HG03108 (cell line): ENCODE measurements at regions not wholly inside any gene's neighbourhood (a gene's known extent, or its start where the extent isn't known, plus 50 kb on each side); places are given as distances from the start of the nearest gene placed in this dataset.
"Not testable (repeated sequence)": the region's sequence is repeated elsewhere in the genome, so short reads cannot be mapped to it uniquely, and the experiment has no call there.

ENCODE experiments used
- ATAC-seq: cut with Tn5 transposase; IDR thresholded peaks from one replicate; pipeline ENCODE4 v1.9.1; 2021; ENCODE audit warnings: moderate library complexity; ENCODE audit not compliant: unreplicated experiment

DNA sequence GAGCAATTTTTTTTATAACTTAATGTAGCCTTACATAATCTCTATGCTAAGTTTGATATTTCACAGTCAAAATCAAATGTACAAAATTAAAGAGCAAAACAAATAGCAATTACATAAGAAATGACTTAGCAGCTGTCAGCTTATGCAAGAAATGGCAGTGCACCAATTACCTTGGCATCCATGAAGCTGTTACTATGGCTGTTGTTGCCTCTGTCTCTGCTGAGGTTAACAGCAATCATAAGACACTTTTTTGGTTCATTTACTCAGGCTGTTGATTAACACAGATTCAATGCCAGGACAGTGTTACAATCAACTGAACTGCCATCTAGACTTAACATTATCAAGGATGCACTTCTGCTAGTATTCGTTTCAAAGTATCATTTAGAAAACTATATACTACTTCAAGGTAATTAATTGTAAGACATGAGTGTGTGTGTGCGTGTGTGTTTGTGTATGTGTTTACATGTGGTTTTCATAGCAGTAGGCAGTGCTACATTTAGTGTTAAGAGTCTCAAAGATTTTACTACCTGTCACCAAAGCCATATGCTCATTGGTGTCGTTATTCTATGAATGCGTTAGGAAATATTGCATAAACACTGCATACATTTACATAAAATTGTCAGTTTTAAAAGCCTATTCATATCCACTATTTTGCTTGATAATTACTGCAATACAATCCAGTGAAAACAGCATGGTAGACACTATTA lies 1084.2 kb upstream of the COX7C start:
- no peak for ATAC-seq

DNA sequence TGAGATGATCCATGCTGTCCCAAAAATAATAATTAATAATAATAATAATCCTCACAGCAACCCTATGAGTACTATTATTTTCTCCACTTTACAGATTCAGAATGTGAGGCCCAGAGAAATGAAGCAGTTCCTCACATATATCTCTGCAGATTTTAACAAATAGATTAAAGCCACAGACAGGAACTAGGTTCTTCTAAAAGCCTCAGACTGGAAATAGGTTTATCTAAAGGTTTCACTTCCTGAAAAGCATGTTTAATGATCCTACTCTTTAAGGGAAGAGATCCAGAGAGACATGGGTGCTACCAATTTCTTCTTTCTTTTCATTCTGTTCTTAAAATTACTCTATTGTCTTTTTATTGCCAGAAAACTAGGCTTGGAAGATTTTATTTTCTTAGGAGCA lies 1079.4 kb upstream of the COX7C start:
- no peak for ATAC-seq

DNA sequence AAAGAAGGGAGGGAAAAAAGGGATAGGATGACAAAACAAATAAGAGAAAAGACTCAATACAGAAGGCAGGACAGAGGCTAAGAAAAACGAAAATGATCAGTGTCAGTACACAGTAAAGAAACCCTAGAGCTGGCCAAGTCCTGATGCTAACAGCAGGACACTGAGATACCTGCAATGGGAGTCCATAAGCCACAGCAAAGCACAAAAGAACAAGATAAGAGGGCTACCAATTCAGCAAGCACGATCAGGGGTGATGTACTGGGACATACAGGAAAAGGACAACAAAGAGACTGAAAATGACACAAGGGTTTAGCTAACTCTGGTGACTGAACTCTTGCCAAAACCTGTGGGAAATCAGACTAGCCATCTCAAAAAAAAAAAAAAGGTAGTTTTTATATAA lies 1072.6 kb upstream of the COX7C start:
- ATAC-seq, result no peak

DNA sequence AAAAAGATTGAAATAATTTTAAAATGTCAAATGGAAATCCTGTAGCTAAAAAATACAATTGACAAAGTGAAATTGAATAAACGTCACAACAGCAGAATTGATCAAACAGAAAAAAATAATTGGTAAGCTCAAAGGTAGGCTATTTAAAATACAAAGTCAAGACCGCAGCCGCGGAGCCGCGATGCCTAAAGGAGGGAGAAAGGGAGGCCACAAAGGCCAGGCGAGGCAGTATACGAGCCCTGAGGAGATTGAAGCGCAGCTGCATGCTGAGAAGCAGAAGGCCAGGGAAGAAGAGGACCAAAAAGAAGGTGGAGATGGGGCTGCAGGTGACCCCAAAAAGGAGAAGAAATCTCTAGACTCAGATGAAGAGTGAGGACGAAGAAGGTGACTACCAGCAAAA lies 1068.5 kb upstream of the COX7C start:
- ATAC-seq, result no peak

DNA sequence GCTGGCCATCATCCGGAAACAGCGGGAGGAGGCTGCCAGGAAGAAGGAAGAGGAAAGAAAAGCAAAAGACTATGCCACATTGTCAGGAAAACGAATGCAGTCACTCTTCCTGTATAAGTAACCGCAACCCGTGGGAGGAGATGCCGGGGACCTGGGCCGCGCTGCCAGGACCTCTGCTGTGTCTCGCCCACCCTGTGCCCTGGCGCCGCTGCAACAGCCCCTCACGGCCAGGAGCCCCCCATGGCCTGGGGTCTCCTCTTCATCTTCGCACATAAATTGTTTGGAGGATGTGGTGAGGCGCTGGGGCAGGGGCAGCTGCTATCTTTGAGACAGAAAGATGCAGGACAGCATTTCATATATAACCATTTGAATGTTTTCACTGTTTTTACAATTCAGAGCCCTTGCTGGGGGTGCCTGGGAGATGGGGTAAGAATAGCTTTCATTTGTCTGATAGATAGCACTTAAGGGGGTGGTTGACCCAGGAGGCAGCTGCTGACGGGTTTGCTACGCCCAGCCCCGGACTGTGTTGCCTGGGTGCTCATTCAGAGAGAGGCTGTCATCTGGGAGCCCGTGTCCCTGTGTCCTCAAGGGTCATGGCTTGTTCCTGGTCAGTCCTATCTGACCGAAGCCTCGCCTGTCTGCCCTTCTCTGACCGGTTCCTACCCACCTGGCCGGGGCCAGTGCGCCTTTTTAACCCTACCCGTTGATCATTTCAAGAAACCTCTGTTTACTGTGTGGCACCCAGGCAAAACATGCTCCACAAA lies 1067.7 kb upstream of the COX7C start:
- ATAC-seq, result no peak

DNA sequence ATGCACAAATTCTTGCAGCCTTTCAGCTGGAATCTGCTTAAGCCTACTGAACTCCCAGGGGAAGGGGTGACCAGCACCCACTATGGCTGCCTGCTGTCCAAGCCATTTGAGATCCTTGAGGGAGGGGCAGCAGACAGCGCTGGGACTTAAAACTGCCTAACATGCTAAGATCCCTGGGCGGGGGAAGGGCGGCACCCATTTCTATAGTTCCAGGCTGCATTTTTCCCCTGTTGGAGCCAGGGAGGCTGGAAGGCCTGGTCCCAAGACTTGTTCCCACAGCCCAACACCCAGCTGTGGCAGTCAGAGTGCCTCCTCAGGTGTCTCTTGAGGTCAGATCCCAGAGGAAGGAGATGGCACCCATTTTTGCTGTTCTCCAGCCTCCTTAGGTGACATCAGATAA lies 1061.3 kb upstream of the COX7C start:
- ATAC-seq, result no peak

DNA sequence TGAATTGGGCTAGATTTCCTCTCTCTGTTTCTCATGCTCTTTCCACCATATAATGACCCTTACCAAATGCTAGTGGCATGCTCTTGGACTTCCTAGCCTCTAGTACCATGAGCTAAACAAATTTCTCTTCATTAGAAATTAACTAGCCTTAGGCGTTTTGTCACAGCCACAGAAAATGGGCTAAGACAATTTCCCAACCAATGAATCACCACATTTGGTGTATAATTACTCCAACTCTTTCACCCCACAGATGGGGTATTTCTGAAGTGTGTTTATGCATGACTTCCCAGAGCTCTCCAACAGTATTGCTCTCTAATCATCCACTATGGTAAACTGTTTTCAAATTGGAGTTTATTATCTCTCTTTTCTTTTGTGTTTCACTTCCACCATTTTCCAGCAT lies 1041.1 kb upstream of the COX7C start:
- ATAC-seq, result no peak

DNA sequence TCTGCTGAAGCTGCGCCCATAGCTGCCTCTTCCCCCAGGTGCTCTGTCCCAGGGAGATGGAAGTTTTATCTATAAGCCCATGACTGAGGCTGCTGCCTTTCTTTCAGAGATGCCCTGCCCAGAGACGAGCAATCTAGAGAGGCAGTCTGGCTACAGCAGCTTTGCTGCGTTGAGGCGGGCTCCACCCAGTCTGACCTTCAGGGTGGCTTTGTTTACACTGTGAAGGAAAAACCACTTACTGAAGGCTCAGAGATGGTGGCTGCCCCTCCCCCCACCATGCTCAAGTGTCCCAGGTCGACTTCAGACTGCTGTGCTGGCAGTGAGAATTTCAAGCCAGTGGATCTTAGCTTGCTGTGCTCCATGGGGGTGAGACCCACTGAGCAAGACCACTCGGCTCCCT lies 1029.9 kb upstream of the COX7C start:
- not testable (repeated sequence) for ATAC-seq

DNA sequence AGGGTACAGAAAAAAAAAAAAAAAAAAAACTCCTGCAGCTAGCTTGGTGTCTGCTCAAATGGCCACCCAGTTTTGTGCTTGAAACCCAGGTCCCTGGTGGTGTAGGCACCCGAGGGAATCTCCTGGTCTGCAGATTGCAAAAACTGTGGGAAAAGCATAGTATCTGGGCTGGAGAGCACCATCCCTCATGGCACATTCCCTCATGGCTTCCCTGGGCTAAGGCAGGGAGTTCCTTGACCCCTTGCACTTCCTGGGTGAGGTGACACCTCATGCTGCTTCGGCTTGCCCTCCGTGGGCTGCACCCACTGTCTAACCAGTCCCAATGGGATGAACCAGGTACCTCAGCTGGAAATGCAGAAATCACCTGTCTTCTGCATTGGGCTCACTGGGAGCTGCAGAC lies 1029.5 kb upstream of the COX7C start:
- ATAC-seq, result not testable (repeated sequence)

DNA sequence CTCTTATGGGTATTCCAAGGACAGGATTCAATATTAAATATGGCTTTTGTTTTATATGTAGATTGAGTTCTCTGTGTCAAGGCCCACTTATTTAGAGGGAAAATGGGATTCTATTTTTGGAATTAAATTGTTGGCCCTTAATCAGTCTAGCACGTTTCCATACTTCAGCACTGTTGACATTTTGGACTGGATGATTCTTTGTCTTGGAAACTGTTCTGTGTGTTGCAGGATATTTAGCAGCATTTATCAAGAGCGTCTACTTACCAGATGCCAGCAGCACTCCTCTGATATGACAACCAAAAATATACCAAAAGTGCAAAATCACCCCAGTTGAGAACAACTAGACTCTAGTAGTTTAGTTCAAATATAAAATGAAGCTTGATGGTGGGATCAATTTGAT lies 1027.0 kb upstream of the COX7C start:
- no peak for ATAC-seq

DNA sequence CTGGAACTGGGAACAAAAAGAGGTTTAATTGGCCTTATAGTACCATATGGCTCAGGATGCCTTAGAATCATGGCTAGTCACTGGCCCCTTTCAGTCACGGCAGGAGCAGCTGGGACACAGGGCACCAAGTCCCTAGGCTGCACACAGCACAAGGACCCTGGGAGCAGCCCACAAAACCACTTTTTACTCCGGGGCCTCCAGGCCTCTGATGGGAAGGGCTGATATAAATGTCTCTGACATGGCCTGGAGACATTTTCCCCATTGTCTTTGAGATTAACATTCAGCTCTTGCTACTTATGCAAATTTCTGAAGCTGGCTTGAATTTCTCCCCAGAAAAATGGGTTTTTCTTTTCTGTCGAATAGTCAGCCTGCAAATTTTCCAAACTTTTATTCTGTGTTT lies 1026.4 kb upstream of the COX7C start:
- no peak for ATAC-seq

DNA sequence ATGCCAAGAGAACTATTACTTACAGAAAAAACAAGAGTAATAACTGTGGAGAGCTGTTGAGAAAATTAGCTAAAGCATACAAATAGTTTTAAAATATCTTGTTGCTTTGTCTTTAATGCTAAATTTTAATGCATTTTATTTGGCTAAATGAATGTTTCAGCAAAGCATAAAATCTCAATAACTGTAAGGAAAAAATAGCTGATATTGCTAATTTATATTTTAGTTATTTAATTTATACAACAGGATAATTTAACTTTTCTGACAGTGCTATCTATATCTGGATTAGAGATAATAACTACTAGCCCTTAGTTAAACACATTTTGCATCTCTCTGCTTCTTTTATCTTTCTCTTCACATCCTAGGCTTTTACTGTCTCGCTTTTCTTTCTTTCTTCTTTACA lies 1014.9 kb upstream of the COX7C start:
- no peak for ATAC-seq

DNA sequence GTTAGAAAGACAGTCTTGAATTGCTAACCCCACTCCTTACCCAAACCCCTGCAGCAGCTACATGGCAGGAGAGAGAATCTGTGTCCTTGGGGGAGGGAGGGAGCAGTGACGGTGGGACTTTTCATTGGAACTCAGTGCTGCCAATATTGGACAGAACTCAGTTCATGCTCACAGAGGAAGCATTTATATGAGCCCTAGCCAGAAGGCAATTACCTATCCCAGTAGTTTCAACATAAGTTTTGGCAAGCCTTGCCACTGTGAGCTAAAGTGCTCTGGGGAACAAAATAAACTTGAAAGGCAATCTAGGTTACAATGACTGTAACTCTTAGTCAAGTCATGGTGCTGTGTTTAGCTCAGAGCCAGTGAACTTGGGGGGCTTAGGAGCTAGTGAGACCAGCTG lies 1013.4 kb upstream of the COX7C start:
- ATAC-seq, result no peak

DNA sequence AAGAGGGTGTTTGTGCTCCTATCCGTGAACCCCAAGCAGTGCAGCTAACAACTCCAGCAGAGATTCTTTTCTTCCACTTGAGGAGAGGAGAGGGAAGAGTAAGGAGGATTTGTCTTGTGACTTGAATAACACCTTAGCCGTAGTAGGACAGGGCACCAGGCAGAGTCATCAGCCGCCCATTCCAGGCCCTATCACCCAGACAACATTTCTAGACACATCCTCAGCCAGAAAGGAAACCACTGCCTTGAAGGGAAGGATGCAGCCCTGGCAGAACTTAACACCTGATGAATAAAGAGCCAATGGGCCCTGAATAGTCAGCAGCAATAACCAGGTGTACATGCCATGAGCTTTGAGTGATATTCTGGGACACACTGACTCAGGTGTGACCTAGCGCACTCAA lies 1013.0 kb upstream of the COX7C start:
- no peak for ATAC-seq

DNA sequence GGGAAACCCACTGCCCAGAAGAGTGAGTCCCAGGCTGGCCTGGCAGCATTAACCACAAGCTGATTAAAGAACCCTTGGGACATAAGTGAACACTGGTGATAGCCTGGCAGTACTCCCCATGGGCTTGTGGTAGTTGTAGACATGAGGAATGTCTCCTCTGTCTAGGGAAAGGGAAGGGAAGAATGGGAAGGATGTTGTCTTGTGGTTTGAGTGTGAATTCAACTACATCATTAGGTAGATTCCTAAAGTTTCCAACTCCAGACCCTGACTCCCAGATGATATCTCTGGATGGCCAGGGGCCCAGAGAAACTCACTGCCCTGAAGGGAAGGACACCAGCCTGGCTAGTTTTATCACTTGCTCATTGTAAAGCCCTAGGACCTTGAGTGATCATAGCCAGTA lies 1012.4 kb upstream of the COX7C start:
- ATAC-seq, result no peak

DNA sequence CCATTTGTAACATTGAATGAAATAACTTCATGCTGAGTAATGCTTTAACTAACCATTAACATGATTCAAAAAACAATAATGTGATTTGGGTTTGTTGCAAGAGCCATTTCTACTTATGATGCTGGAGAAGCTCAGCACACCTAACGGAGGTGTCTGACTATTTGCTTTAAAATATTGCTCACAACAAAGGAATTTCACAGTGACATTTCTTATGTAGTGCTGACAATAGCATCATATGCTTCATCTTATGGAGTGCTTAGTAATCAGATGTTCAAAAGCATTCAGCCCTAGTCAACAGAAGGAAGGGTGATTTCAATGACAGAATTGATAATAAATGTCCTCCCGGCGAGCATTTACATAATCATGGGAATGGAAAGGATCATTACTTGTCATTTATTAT lies 1003.3 kb upstream of the COX7C start:
- ATAC-seq, result no peak

DNA sequence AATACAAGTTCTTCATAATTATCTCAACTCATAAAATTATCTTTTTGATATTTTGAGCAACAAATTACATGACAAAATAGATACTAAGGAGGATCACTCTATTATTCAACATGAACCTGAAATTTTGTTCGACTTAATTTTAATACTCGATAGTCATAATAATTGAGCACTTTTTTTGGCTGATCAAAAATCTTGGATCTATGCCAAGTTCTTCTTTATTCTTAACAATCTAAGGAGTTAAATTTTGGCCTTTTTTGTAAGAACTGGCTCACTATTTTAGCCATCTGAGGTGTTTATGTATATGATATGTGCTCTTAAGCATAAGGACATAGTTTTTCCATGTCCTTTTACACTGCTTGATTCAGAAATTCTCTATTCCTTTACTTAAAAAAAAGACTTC lies 996.1 kb upstream of the COX7C start:
- no peak for ATAC-seq

DNA sequence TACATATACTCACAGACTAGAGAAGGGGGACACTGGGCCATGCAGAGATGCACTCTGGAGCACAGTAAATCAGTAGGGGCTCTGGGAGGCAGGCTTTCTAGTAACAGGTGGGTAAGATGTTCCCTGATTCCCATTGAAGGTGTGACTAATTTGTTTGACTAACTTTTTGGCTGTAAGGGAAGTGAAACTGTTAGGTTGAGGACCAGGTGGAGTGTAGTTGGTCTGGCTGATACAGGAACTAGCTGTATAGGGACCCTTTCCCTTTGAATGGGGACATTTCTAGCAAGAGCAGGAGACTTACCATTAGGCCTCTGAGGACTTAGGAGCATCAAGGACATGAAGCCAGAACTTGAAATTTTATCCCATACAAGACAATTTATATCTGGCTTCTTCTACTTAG lies 989.6 kb upstream of the COX7C start:
- no peak for ATAC-seq

DNA sequence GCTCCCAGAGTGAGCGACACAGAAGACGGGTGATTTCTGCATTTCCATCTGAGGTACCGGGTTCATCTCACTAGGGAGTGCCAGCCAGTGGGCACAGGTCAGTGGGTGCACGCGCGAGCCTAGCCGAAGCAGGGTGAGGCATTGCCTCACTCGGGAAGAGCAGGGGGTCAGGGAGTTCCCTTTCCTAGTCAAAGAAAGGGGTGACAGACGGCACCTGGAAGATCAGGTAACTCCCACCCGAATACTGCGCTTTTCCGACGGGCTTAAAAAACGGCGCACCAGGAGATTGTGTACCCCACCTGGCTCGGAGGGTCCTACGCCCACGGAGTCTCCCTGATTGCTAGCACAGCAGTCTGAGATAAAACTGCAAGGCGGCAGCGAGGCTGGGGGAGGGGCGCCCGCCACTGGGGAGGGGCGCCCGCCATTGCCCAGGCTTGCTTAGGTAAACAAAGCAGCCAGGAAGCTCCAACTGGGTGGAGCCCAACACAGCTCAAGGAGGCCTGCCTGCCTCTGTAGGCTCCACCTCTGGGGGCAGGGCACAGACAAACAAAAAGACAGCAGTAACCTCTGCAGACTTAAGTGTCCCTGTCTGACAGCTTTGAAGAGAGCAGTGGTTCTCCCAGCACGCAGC lies 979.1 kb upstream of the COX7C start:
- not testable (repeated sequence) for ATAC-seq

DNA sequence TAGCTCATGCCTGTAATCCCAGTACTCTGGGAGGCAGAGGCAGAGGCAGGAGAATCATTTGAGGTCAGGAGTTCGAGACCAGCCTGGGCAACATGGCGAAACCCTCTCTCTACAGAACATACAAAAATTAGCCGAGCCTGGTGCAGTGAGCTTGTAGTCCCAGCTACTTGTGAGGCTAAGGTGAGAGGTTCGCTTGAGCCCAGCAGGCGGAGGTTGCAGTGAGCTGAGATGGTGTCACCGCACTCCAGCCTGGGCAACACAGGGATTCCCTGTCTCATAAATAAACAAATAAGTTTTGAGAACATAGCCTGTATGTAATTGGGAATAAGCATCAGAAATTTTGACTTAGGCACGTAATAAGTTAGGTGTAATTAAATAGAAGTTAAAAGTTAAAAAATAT lies 971.7 kb upstream of the COX7C start:
- no peak for ATAC-seq

DNA sequence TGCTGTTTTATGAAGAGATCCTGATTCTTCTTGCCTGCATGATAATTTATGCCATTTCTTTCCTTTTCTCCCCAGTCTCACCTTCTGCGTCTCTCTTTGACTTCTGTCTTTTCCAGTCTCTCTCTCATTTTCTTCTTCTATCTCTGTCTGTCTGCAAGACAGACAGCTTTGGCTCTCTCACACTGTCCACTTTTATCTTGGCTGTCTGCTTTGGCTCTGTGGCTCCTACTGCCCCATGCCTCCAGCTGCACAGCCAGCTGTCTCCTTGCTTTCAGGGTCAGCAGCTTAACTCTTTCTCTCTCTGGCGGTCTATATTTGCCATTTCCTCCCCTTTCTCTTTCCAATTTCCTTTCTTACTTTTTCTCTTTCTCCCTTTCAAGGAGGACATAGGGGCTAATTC lies 971.1 kb upstream of the COX7C start:
- ATAC-seq, result no peak
